K562 (cell line): ENCODE measurements at regions not wholly inside any gene's neighbourhood (a gene's known extent, or its start where the extent isn't known, plus 50 kb on each side); places are given as distances from the start of the nearest gene placed in this dataset.

Experiments used
- CBFA2T3 ChIP-seq: fragments of 450-650 bp; IDR thresholded peaks from 2 replicates; pipeline ENCODE4 v1.6.1; 2017
- CBX2 ChIP-seq: fragments of 200-600 bp; sonication (generic); IDR thresholded peaks from one replicate; pipeline ENCODE4 v1.6.1; 2012; ENCODE audit warnings: mild to moderate bottlenecking, low read length, inconsistent platforms; ENCODE audit not compliant: insufficient read depth, poor library complexity, severe bottlenecking
- CC2D1A ChIP-seq: fragments of 450-650 bp; IDR thresholded peaks from 2 replicates; pipeline ENCODE4 v1.6.1; 2017; ENCODE audit warnings: mild to moderate bottlenecking
- CHD1 ChIP-seq: fragments of 200-600 bp; sonication (generic); IDR thresholded peaks from one replicate; pipeline ENCODE4 v1.6.1; 2012; ENCODE audit warnings: mild to moderate bottlenecking, moderate library complexity, low read length, inconsistent platforms
- CREB5 ChIP-seq: fragments of 250-450 bp; sonication (Bioruptor Pico); IDR thresholded peaks from 2 replicates; pipeline ENCODE4 v1.5.0; 2020; ENCODE audit warnings: mild to moderate bottlenecking
- GABPB1 ChIP-seq: sonication (generic); formaldehyde crosslinking; IDR thresholded peaks from 2 replicates; pipeline ENCODE4 v1.8.0; 2022; ENCODE audit warnings: mild to moderate bottlenecking, missing genetic modification reagents
- HEY1 ChIP-seq: fragments of 250-450 bp; sonication (Bioruptor Pico); IDR thresholded peaks from 2 replicates; pipeline ENCODE4 v1.5.0; 2020; ENCODE audit warnings: mild to moderate bottlenecking, moderate library complexity, borderline replicate concordance
- JUND ChIP-seq, 2 experiments: IDR thresholded peaks; 2 replicates in 1 of 2; 3 replicates in 1 of 2; pipeline ENCODE4 v1.6.1; 2011; ENCODE audit warnings: borderline replicate concordance in 2 of 2, low read depth in 2 of 2, low read length in 2 of 2, improper control_type of control experiment in 1 of 2, missing biosample characterization in 1 of 2, missing genetic modification characterization in 1 of 2, missing genetic modification reagents in 1 of 2
- KDM4B ChIP-seq, 2 experiments: fragments of 450-650 bp in 1 of 2; sonication (generic) in 1 of 2; IDR thresholded peaks; 2 replicates each; pipeline ENCODE4 v1.6.1; 2016 to 2017; ENCODE audit warnings: borderline replicate concordance in 2 of 2, antibody characterized with exemption in 1 of 2, low read depth in 1 of 2, mild to moderate bottlenecking in 1 of 2
- MCM5 ChIP-seq: fragments of 450-650 bp; IDR thresholded peaks from 2 replicates; pipeline ENCODE4 v1.6.1; 2016; ENCODE audit warnings: low read depth
- MTA3 ChIP-seq: fragments of 450-650 bp; formaldehyde crosslinking; IDR thresholded peaks from 2 replicates; pipeline ENCODE4 v1.6.1; 2017; ENCODE audit warnings: mild to moderate bottlenecking, borderline replicate concordance
- NFATC3 ChIP-seq: fragments of 450-650 bp; IDR thresholded peaks from 2 replicates; pipeline ENCODE4 v1.6.1; 2017; ENCODE audit warnings: mild to moderate bottlenecking
- POLR2A ChIP-seq: fragments of 450-650 bp; conservative IDR thresholded peaks from 2 replicates; pipeline ENCODE4 v1.6.1; 2016
- PYGO2 ChIP-seq: fragments of 450-650 bp; IDR thresholded peaks from 2 replicates; pipeline ENCODE4 v1.6.1; 2016; ENCODE audit warnings: mild to moderate bottlenecking, missing genetic modification characterization, moderate library complexity, missing compliant biosample characterization
- SNIP1 ChIP-seq: fragments of 450-650 bp; IDR thresholded peaks from 2 replicates; pipeline ENCODE4 v1.7.1; 2017; ENCODE audit warnings: low read depth, mild to moderate bottlenecking
- SPI1 ChIP-seq: IDR thresholded peaks from 2 replicates; pipeline ENCODE4 v1.6.1; 2011; ENCODE audit warnings: low read depth, low read length, control low read depth, borderline replicate concordance
- TBP ChIP-seq: optimal IDR thresholded peaks from 2 replicates; pipeline ENCODE3; 2011; ENCODE audit warnings: low read depth, low read length, improper control_type of control experiment
- TCF7 ChIP-seq: sonication (generic); IDR thresholded peaks from 2 replicates; pipeline ENCODE4 v1.6.1; 2016; ENCODE audit warnings: antibody characterized with exemption, borderline replicate concordance
- TCFL5 ChIP-seq: fragments of 250-450 bp; sonication (Bioruptor Pico); conservative IDR thresholded peaks from 2 replicates; pipeline ENCODE4 v1.6.1; 2021; ENCODE audit warnings: mild to moderate bottlenecking, moderate library complexity, matching md5 sums
- USF2 ChIP-seq: sonication (generic); formaldehyde crosslinking; IDR thresholded peaks from 2 replicates; pipeline ENCODE4 v1.5.0; 2020; ENCODE audit warnings: missing genetic modification reagents
- ZNF507 ChIP-seq: conservative IDR thresholded peaks from 2 replicates; pipeline ENCODE4 v1.6.1; 2017; ENCODE audit warnings: missing genetic modification characterization, missing compliant biosample characterization
- ZNF584 ChIP-seq: fragments of 200-800 bp; sonication (Bioruptor generic); IDR thresholded peaks from 2 replicates; pipeline ENCODE4 v1.6.1; 2016; ENCODE audit warnings: low read depth, mild to moderate bottlenecking, missing genetic modification characterization, missing compliant biosample characterization
- ZNF717 ChIP-seq: fragments of 250-450 bp; sonication (Bioruptor Pico); IDR thresholded peaks from 2 replicates; pipeline ENCODE4 v1.5.0; 2021
- TF ChIP-seq, protein P1 (sequence below): fragments of 450-650 bp; IDR thresholded peaks from 2 replicates; pipeline ENCODE4 v1.6.1; 2016; ENCODE audit warnings: missing biosample characterization, missing genetic modification characterization
- TF ChIP-seq, protein P2 (sequence below): sonication (generic); formaldehyde crosslinking; IDR thresholded peaks from 2 replicates; pipeline ENCODE4 v1.8.0; 2022; ENCODE audit warnings: mild to moderate bottlenecking, missing genetic modification reagents

DNA sequence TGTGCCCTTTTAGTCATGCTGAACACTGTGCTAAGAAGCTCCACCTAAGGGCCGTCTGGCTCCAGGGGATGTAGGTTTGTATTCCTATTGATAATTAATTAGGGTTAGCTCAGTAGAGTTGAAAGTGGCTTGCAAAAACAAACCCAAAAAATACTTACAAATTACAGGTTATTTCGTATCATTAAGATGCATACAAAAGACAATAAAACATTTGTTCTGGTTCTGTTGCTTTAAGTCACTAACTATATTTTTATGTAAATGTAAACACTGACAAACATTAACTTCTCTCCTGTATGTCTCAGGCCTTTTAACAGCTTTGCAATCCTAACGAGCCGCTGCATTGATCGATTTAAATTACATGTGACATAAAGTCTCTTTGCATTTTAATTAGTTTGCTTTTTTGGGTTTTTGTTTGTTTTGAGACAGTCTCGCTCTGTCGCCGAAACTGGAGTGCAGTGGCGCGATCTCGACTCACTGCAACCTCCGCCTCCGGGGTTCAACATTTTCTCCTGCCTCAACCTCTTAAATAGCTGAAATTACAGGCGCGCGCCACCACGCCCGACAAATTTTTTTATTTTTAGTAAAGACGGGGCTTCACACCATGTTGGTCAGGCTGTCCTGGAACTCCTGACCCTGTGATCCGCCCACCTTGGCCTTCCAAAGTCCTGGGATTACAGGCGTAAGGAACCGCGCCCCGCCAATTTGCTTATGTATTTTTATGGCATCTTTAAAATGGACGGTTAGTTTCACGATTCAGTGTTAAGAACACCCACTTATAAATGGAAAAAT lies 110.9 kb downstream of the HFE start (continued):
- TF ChIP-seq JUND (IDR thresholded peaks at IDR 0.05; ENCODE audit: borderline replicate concordance, low read depth, low read length) = no peak
- no peak for TF ChIP-seq JUND (tag; IDR thresholded peaks at IDR 0.05; ENCODE audit: borderline replicate concordance, low read depth, low read length)
- TF ChIP-seq CBX2 = no peak
- TF ChIP-seq CBFA2T3 = no peak
- no peak for TF ChIP-seq ZNF507 (tag)
- TF ChIP-seq ZNF584 (CRISPR knock-in tag) = no peak
- no peak for TF ChIP-seq SPI1
- TF ChIP-seq MTA3 = no peak
- no peak for TF ChIP-seq CC2D1A
- no peak for TF ChIP-seq KDM4B (IDR thresholded peaks at IDR 0.05; ENCODE audit: borderline replicate concordance in 2 of 2, low read depth in 1 of 2)
- no peak for TF ChIP-seq USF2 (CRISPR knock-in tag)
- TF ChIP-seq, protein P1, sequence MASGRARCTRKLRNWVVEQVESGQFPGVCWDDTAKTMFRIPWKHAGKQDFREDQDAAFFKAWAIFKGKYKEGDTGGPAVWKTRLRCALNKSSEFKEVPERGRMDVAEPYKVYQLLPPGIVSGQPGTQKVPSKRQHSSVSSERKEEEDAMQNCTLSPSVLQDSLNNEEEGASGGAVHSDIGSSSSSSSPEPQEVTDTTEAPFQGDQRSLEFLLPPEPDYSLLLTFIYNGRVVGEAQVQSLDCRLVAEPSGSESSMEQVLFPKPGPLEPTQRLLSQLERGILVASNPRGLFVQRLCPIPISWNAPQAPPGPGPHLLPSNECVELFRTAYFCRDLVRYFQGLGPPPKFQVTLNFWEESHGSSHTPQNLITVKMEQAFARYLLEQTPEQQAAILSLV (tag) = no peak
- no peak for TF ChIP-seq NFATC3
- TF ChIP-seq TCF7 = no peak
- no peak for TF ChIP-seq MCM5
- TF ChIP-seq HEY1 (CRISPR knock-in tag) = no peak
- no peak for TF ChIP-seq PYGO2 (tag)
- TF ChIP-seq CHD1 = peak; percentile 58
- TF ChIP-seq ZNF717 (CRISPR knock-in tag) = no peak
- no peak for TF ChIP-seq TCFL5 (CRISPR knock-in tag)
- TF ChIP-seq, protein P2, sequence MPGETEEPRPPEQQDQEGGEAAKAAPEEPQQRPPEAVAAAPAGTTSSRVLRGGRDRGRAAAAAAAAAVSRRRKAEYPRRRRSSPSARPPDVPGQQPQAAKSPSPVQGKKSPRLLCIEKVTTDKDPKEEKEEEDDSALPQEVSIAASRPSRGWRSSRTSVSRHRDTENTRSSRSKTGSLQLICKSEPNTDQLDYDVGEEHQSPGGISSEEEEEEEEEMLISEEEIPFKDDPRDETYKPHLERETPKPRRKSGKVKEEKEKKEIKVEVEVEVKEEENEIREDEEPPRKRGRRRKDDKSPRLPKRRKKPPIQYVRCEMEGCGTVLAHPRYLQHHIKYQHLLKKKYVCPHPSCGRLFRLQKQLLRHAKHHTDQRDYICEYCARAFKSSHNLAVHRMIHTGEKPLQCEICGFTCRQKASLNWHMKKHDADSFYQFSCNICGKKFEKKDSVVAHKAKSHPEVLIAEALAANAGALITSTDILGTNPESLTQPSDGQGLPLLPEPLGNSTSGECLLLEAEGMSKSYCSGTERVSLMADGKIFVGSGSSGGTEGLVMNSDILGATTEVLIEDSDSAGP (CRISPR knock-in tag) = no peak
- no peak for TF ChIP-seq SNIP1
- peak; percentile 22; the same call in 1 of the 2 replicates for TF ChIP-seq GABPB1 (CRISPR knock-in tag)
- TF ChIP-seq CREB5 (CRISPR knock-in tag) = peak; percentile 26; the same call in 1 of the 2 replicates
- no peak for TF ChIP-seq TBP
- no peak; the same call in 1 of the 2 replicates for TF ChIP-seq POLR2A
